ENCODE measurements at regions not wholly inside any gene's neighbourhood (a gene's known extent, or its start where the extent isn't known, plus 50 kb on each side); places are given as distances from the start of the nearest gene placed in this dataset.

GRCh38 chr1:5254131-5254725, 599.8 kb downstream of the AJAP1 start:
- ATAC-seq = no peak
- Histone ChIP-seq H2AFZ (no peak overlapping the region), H3K4me3 (no peak overlapping the region), H3K27me3 (ENCODE audit: insufficient read depth) (no peaks in the 10 kb centered on the region), H3K4me2 (no peak overlapping the region), H3K27ac (ENCODE audit: low read depth) (no peak overlapping the region), H3K36me3 (ENCODE audit: insufficient read depth) (no peaks in the 10 kb centered on the region; the same call in 1 of the 2 replicates), H4K20me1 (replicated peaks; ENCODE audit: insufficient read depth) (no peaks in the 10 kb centered on the region), H3K79me2 (replicated peaks; ENCODE audit: insufficient read depth) (no peaks in the 10 kb centered on the region), H3F3A (replicated peaks; ENCODE audit: low read depth) (no peaks in the 10 kb centered on the region), H3K4me1 (ENCODE audit: insufficient read depth) (no peaks in the 10 kb centered on the region), H3K9me2 (ENCODE audit: insufficient read depth) (no peaks in the 10 kb centered on the region)
- Mint-ChIP-seq H3K27ac (no peak overlapping the region), H3K4me3 (no peak overlapping the region), H3K27me3 (ENCODE audit: insufficient read depth, low read depth, poor library complexity) (no peaks in the 10 kb centered on the region), H3K36me3 (ENCODE audit: low read depth) (peaks cover 3% of the 10 kb centered on the region), H3K4me1 (no peaks in the 10 kb centered on the region), H3K9me3 (peaks cover 23% of the 10 kb centered on the region)
- no peak for DNase-seq (ENCODE audit: low spot score)
- TF ChIP-seq JUNB (IDR thresholded peaks at IDR 0.05; ENCODE audit: unreplicated experiment) (no peak), NANOG (IDR thresholded peaks at IDR 0.05; ENCODE audit: borderline replicate concordance) (no peak), CTCF (conservative IDR thresholded peaks at IDR 0.05; ENCODE audit: low read depth in 2 of 2) (no peak), ZNF462 (CRISPR knock-in tag; IDR thresholded peaks at IDR 0.05) (no peak), CREB1 (CRISPR knock-in tag; IDR thresholded peaks at IDR 0.05; ENCODE audit: low read depth) (no peak)
